DMS79 (cell line): ENCODE measurements at regions not wholly inside any gene's neighbourhood (a gene's known extent, or its start where the extent isn't known, plus 50 kb on each side); places are given as distances from the start of the nearest gene placed in this dataset.

Source experiments
- DNase-seq: peaks from one replicate; lab custom pipeline; 2025; lab: John Stamatoyannopoulos, UW

GRCh38 chr22:23522623-23523251 lies 57.4 kb downstream of the IGLL1 start:
- no peak for DNase-seq

GRCh38 chr22:23521441-23522113 lies 58.5 kb downstream of the IGLL1 start:
- DNase-seq: peak; percentile 75

GRCh38 chr22:23520863-23521440 lies 59.1 kb downstream of the IGLL1 start:
- DNase-seq: no peak

- DNase-seq: no peak
Measured at GRCh38 chr22:23519442-23520157, 60.5 kb downstream of the IGLL1 start.

GRCh38 chr22:23518376-23519187 lies 61.5 kb downstream of the IGLL1 start:
- DNase-seq: no peak

- no peak for DNase-seq
Measured at GRCh38 chr22:23517804-23518375, 62.2 kb downstream of the IGLL1 start.

- no peak for DNase-seq
Measured at GRCh38 chr22:23516304-23516703, 63.8 kb downstream of the IGLL1 start.

GRCh38 chr22:23514322-23515038 lies 65.6 kb downstream of the IGLL1 start:
- no peak for DNase-seq

GRCh38 chr22:23513705-23514104 lies 66.4 kb downstream of the IGLL1 start:
- DNase-seq: no peak

- DNase-seq: no peak
Measured at GRCh38 chr22:23513133-23513532, 67.0 kb downstream of the IGLL1 start.

GRCh38 chr22:23512721-23513120 lies 67.4 kb downstream of the IGLL1 start:
- no peak for DNase-seq

GRCh38 chr22:23512348-23512705 lies 67.8 kb downstream of the IGLL1 start:
- DNase-seq: no peak

- DNase-seq: no peak
Measured at GRCh38 chr22:23511627-23512347, 68.3 kb downstream of the IGLL1 start.

GRCh38 chr22:23509571-23510302 lies 70.4 kb downstream of the IGLL1 start:
- no peak for DNase-seq

- no peak for DNase-seq
Measured at GRCh38 chr22:23504516-23504915, 75.6 kb downstream of the IGLL1 start.

- no peak for DNase-seq
Measured at GRCh38 chr22:23503736-23504440, 76.2 kb downstream of the IGLL1 start.

- DNase-seq: no peak
Measured at GRCh38 chr22:23503142-23503541, 76.9 kb downstream of the IGLL1 start.

- no peak for DNase-seq
Measured at GRCh38 chr22:23501708-23502107, 78.4 kb downstream of the IGLL1 start.

GRCh38 chr22:23501261-23501619 lies 78.8 kb downstream of the IGLL1 start:
- DNase-seq: no peak
